Activated B cell treated with CpG ODN at 0.5 μM for 24 hours (primary cell): ENCODE measurements at regions not wholly inside any gene's neighbourhood (a gene's known extent, or its start where the extent isn't known, plus 50 kb on each side); places are given as distances from the start of the nearest gene placed in this dataset.

Source experiments
- ATAC-seq: fragments of 200-7000 bp; cut with Tn5 transposase; one replicate; pipeline ENCODE4 v1.10.0; 2021; ENCODE audit warnings: low read depth, mild to moderate bottlenecking, moderate library complexity
- CTCF ChIA-PET: fragments of 350-600 bp; sonication (Branson Sonifier 250); formaldehyde crosslinking; loops from one replicate; lab custom pipeline; 2021; ENCODE audit warnings: antibody characterized with exemption; lab: Charles Lee
- POLR2A ChIA-PET: fragments of 350-600 bp; sonication (Branson Sonifier 250); formaldehyde crosslinking; loops from one replicate; lab custom pipeline; 2021; ENCODE audit warnings: antibody characterized with exemption; lab: Charles Lee
- DNase-seq: peaks from one replicate; pipeline ENCODE4 v3.0.0; 2022
- H3K27ac Mint-ChIP-seq: one replicate; pipeline ENCODE4 v1.8.0; 2020; ENCODE audit warnings: mixed read lengths
- H3K27me3 Mint-ChIP-seq: one replicate; pipeline ENCODE4 v1.8.0; 2021; ENCODE audit warnings: mixed read lengths
- H3K36me3 Mint-ChIP-seq: one replicate; pipeline ENCODE4 v1.8.0; 2021; ENCODE audit warnings: low read depth, mixed read lengths
- H3K4me1 Mint-ChIP-seq: one replicate; pipeline ENCODE4 v1.8.0; 2021; ENCODE audit warnings: mixed read lengths
- H3K4me3 Mint-ChIP-seq: one replicate; pipeline ENCODE4 v1.8.0; 2020; ENCODE audit warnings: mild to moderate bottlenecking, mixed read lengths
- H3K9me3 Mint-ChIP-seq: one replicate; pipeline ENCODE4 v1.8.0; 2020; ENCODE audit warnings: mixed read lengths
- intact Hi-C: fragments of 100-400 bp; cut with micrococcal nuclease; formaldehyde crosslinking; loops from one replicate; pipeline ENCODE4 v1.15.1; 2024
- TF ChIP-seq, protein P1 (sequence below): fragments of 200-600 bp; IDR thresholded peaks from one replicate; pipeline ENCODE4 v1.8.0; 2022; ENCODE audit warnings: antibody characterized with exemption, mild to moderate bottlenecking

DNA sequence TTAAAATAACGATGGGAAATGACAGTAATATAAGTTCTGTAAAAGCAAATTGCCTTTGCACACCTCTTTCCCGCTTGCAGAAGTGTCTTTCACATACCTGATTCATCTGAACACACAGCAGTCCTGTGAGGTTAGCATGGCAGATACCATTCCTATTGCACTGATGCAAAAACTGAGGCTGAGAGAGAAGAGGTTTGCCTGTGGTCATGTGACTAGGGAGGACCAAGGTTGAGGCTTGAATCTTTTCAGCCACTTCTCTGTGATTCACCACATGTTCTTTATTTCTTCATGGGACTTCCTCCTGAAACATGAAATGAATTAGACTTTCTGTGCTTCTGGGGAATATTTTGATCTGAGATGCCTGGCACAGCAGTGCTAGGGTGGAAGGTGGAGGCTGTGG, 92.9 kb downstream of the VEGFA start:
- CTCF ChIA-PET: no interaction called here
- no peaks in the 10 kb centered on the region for H3K4me1 Mint-ChIP-seq
- H3K9me3 Mint-ChIP-seq: no peaks in the 10 kb centered on the region
- TF ChIP-seq, protein P1, sequence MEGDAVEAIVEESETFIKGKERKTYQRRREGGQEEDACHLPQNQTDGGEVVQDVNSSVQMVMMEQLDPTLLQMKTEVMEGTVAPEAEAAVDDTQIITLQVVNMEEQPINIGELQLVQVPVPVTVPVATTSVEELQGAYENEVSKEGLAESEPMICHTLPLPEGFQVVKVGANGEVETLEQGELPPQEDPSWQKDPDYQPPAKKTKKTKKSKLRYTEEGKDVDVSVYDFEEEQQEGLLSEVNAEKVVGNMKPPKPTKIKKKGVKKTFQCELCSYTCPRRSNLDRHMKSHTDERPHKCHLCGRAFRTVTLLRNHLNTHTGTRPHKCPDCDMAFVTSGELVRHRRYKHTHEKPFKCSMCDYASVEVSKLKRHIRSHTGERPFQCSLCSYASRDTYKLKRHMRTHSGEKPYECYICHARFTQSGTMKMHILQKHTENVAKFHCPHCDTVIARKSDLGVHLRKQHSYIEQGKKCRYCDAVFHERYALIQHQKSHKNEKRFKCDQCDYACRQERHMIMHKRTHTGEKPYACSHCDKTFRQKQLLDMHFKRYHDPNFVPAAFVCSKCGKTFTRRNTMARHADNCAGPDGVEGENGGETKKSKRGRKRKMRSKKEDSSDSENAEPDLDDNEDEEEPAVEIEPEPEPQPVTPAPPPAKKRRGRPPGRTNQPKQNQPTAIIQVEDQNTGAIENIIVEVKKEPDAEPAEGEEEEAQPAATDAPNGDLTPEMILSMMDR: no peak
- H3K27me3 Mint-ChIP-seq: peaks cover 7% of the 10 kb centered on the region
- POLR2A ChIA-PET: no interaction called here
- no peak overlapping the region for H3K4me3 Mint-ChIP-seq
- DNase-seq (no peak), ATAC-seq (no peak)
- H3K36me3 Mint-ChIP-seq: no peaks in the 10 kb centered on the region
- intact Hi-C loops: no loop called here
- H3K27ac Mint-ChIP-seq: no peak overlapping the region

DNA sequence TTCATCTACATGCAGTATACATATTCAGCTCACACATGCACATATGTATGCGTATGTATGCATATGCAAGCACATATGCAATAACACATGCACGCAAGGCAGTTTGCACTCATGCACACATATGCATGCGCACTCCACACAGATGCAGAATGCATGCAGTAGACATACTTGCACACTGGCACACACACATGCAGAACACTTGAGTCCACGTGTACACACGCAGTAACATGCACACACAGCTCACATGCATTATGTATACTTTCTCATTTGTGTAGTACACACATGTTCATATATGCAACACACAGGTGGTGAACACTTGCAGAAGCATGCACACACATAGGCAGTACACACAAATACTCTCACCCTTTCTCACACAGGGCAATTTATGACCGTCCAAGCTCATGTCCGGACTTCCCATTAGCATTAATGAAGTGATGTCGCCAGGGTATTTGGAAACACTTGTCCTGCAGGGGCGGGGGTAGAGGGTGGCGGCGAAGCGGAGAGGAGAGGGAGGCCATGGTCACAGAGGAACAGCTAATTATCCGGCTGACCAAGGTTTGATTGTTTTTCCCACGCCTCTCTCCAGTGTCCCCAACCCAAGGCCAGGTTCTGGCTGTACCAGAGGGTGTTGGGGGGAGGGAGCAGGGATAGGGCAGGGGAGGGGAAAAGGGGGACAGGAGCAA, 91.3 kb downstream of the VEGFA start:
- H3K27me3 Mint-ChIP-seq: peaks cover 7% of the 10 kb centered on the region
- ATAC-seq (no peak), DNase-seq (no peak)
- TF ChIP-seq, protein P1: no peak
- H3K36me3 Mint-ChIP-seq: no peaks in the 10 kb centered on the region
- H3K27ac Mint-ChIP-seq: no peak overlapping the region
- ChIA-PET CTCF (no interaction called here), POLR2A (no interaction called here)
- H3K4me1 Mint-ChIP-seq: no peaks in the 10 kb centered on the region
- no peak overlapping the region for H3K4me3 Mint-ChIP-seq
- H3K9me3 Mint-ChIP-seq: no peaks in the 10 kb centered on the region
- intact Hi-C loops: no loop called here

DNA sequence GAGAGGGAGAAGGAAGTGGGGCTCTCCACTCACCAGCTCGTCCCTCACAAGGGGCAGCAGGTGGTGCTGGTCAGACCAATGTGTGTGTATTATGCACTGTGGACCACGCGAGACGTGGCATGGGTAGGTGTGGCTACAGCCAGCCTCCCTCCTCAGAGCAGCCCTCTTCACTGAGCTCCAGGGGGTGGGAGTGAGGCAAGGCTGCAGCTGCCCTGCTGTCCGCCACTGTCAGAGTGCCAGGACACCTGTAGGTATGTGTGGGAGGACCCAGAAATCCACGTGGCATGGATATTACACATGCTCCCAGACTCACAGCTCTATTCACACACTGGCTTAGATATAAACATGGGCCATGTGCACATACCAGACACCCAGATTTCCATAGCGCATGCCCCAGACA, 90.3 kb downstream of the VEGFA start:
- TF ChIP-seq, protein P1: no peak
- DNase-seq (no peak), ATAC-seq (no peak)
- no peak overlapping the region for H3K4me3 Mint-ChIP-seq
- peaks cover 7% of the 10 kb centered on the region for H3K27me3 Mint-ChIP-seq
- H3K36me3 Mint-ChIP-seq: no peaks in the 10 kb centered on the region
- ChIA-PET CTCF (interaction anchor here (1.1 kb wide), 1 partner anchor 58 kb away, joined by 4 read pairs; no protein-coding TSS in a partner anchor), POLR2A (no interaction called here)
- H3K4me1 Mint-ChIP-seq: no peaks in the 10 kb centered on the region
- H3K9me3 Mint-ChIP-seq: no peaks in the 10 kb centered on the region
- H3K27ac Mint-ChIP-seq: no peak overlapping the region
- intact Hi-C loops: no loop called here

GRCh38 chr6:43859213-43859612, 89.2 kb downstream of the VEGFA start:
- TF ChIP-seq, protein P1: no peak
- no peaks in the 10 kb centered on the region for H3K36me3 Mint-ChIP-seq
- no peak for ATAC-seq
- no peak for DNase-seq
- H3K4me1 Mint-ChIP-seq: no peaks in the 10 kb centered on the region
- H3K27me3 Mint-ChIP-seq: no peaks in the 10 kb centered on the region
- ChIA-PET POLR2A (no interaction called here), CTCF (no interaction called here)
- no peaks in the 10 kb centered on the region for H3K9me3 Mint-ChIP-seq
- no peak overlapping the region for H3K4me3 Mint-ChIP-seq
- H3K27ac Mint-ChIP-seq: no peak overlapping the region
- intact Hi-C loops: no loop called here

- TF ChIP-seq, protein P1: no peak
- Mint-ChIP-seq H3K27ac (no peak overlapping the region), H3K9me3 (no peaks in the 10 kb centered on the region), H3K4me3 (no peak overlapping the region), H3K27me3 (no peaks in the 10 kb centered on the region), H3K36me3 (no peaks in the 10 kb centered on the region), H3K4me1 (no peaks in the 10 kb centered on the region)
- ChIA-PET POLR2A (no interaction called here), CTCF (no interaction called here)
- no peak for DNase-seq
- intact Hi-C loops: no loop called here
- ATAC-seq: no peak
Measured at GRCh38 chr6:43858161-43859153, 88.4 kb downstream of the VEGFA start.
